ENCODE measurements at regions not wholly inside any gene's neighbourhood (a gene's known extent, or its start where the extent isn't known, plus 50 kb on each side); places are given as distances from the start of the nearest gene placed in this dataset.

DNA sequence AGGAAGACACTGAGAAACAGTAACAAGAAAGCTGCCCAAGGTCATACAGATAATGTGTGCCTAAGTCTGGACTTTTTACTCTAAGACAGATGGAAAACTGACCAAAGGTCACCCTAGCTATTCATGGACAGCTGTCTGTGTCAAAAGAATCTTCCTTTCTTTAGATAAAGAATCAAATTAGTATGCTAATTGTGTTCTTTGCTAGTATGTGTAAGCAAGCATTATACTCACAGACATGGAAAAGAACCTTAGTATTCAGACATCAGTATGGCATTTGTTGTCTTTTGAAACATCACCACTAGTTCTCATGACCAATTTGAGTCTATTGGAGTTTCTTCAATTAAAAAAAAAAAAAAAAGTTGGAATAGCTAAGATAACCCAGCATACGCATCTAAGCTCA lies 91.8 kb upstream of the SOX2 start:
- H3K4me3 ChIP-seq (ENCODE audit: low read length), result no peak overlapping the region
- H2AFZ ChIP-seq (ENCODE audit: low read depth, low read length), result no peak overlapping the region
- H3K9me3 ChIP-seq (ENCODE audit: insufficient read depth, low read length), result no peaks in the 10 kb centered on the region
- TF ChIP-seq EZH2phosphoT487 (IDR thresholded peaks at IDR 0.05; ENCODE audit: low read depth), result no peak
- TF ChIP-seq, protein P1, sequence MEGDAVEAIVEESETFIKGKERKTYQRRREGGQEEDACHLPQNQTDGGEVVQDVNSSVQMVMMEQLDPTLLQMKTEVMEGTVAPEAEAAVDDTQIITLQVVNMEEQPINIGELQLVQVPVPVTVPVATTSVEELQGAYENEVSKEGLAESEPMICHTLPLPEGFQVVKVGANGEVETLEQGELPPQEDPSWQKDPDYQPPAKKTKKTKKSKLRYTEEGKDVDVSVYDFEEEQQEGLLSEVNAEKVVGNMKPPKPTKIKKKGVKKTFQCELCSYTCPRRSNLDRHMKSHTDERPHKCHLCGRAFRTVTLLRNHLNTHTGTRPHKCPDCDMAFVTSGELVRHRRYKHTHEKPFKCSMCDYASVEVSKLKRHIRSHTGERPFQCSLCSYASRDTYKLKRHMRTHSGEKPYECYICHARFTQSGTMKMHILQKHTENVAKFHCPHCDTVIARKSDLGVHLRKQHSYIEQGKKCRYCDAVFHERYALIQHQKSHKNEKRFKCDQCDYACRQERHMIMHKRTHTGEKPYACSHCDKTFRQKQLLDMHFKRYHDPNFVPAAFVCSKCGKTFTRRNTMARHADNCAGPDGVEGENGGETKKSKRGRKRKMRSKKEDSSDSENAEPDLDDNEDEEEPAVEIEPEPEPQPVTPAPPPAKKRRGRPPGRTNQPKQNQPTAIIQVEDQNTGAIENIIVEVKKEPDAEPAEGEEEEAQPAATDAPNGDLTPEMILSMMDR (IDR thresholded peaks at IDR 0.05; ENCODE audit: low read depth, low read length), result no peak
- H3K36me3 ChIP-seq (replicated peaks; ENCODE audit: low read depth, low read length), result no peaks in the 10 kb centered on the region
- H4K20me1 ChIP-seq (ENCODE audit: insufficient read depth, low read length), result no peaks in the 10 kb centered on the region
- no peak overlapping the region for H3K4me2 ChIP-seq (ENCODE audit: low read length)
- H3K27me3 ChIP-seq (ENCODE audit: low read depth, low read length), result peaks cover 6% of the 10 kb centered on the region; the same call in 1 of the 2 replicates
- H3K79me2 ChIP-seq (ENCODE audit: low read length), result no peaks in the 10 kb centered on the region
- H3K4me1 ChIP-seq (ENCODE audit: low read length), result peaks cover 4% of the 10 kb centered on the region; the same call in 1 of the 2 replicates
- no peak overlapping the region for H3K27ac ChIP-seq (ENCODE audit: low read length)
- no peak overlapping the region for H3K9ac ChIP-seq (ENCODE audit: low read length)

DNA sequence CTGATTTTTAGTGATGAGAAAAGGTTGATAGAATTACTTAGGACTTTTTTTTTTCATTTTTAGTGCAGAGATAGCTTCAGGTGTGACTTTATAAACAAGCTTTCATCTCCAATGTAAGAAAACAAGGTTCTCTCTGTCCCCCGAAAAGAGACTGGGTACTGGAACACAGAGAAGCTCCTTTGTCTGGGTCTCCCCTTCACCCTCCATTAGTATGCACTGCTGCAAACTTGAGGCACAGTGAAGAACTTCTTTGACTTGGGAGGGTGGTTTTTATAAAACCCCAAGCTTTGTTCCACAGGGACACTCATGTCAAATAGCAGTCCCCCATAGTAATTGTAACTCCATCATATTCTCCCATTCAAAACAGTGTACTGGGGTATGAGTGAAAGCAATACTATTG lies 93.5 kb upstream of the SOX2 start:
- Histone ChIP-seq H3K27ac (ENCODE audit: low read length) (no peak overlapping the region), H3K4me1 (ENCODE audit: low read length) (peaks cover 4% of the 10 kb centered on the region; the same call in 1 of the 2 replicates), H3K4me2 (ENCODE audit: low read length) (no peak overlapping the region), H4K20me1 (ENCODE audit: insufficient read depth, low read length) (no peaks in the 10 kb centered on the region), H3K79me2 (ENCODE audit: low read length) (no peaks in the 10 kb centered on the region), H3K4me3 (ENCODE audit: low read length) (no peak overlapping the region), H3K27me3 (ENCODE audit: low read depth, low read length) (no peaks in the 10 kb centered on the region; the same call in 1 of the 2 replicates), H3K9ac (ENCODE audit: low read length) (no peak overlapping the region), H3K9me3 (ENCODE audit: insufficient read depth, low read length) (no peaks in the 10 kb centered on the region), H3K36me3 (replicated peaks; ENCODE audit: low read depth, low read length) (no peaks in the 10 kb centered on the region), H2AFZ (ENCODE audit: low read depth, low read length) (no peak overlapping the region)
- no peak for TF ChIP-seq EZH2phosphoT487 (IDR thresholded peaks at IDR 0.05; ENCODE audit: low read depth)
- TF ChIP-seq, protein P1 (IDR thresholded peaks at IDR 0.05; ENCODE audit: low read depth, low read length), result no peak

GRCh38 chr3:181616088-181617070 lies 95.3 kb upstream of the SOX2 start:
- no peaks in the 10 kb centered on the region for H3K36me3 ChIP-seq (replicated peaks; ENCODE audit: low read depth, low read length)
- no peak overlapping the region for H3K4me2 ChIP-seq (ENCODE audit: low read length)
- no peaks in the 10 kb centered on the region; the same call in 1 of the 2 replicates for H3K27me3 ChIP-seq (ENCODE audit: low read depth, low read length)
- no peak overlapping the region for H3K4me3 ChIP-seq (ENCODE audit: low read length)
- no peak overlapping the region for H3K27ac ChIP-seq (ENCODE audit: low read length)
- H4K20me1 ChIP-seq (ENCODE audit: insufficient read depth, low read length), result no peaks in the 10 kb centered on the region
- H2AFZ ChIP-seq (ENCODE audit: low read depth, low read length), result no peak overlapping the region
- no peaks in the 10 kb centered on the region for H3K4me1 ChIP-seq (ENCODE audit: low read length)
- no peak overlapping the region for H3K9ac ChIP-seq (ENCODE audit: low read length)
- no peaks in the 10 kb centered on the region for H3K9me3 ChIP-seq (ENCODE audit: insufficient read depth, low read length)
- H3K79me2 ChIP-seq (ENCODE audit: low read length), result no peaks in the 10 kb centered on the region
- TF ChIP-seq EZH2phosphoT487 (IDR thresholded peaks at IDR 0.05; ENCODE audit: low read depth), result no peak
- TF ChIP-seq, protein P1 (IDR thresholded peaks at IDR 0.05; ENCODE audit: low read depth, low read length), result no peak

GRCh38 chr3:181615666-181616065 lies 96.1 kb upstream of the SOX2 start:
- no peaks in the 10 kb centered on the region; the same call in 1 of the 2 replicates for H3K27me3 ChIP-seq (ENCODE audit: low read depth, low read length)
- TF ChIP-seq EZH2phosphoT487 (IDR thresholded peaks at IDR 0.05; ENCODE audit: low read depth), result no peak
- TF ChIP-seq, protein P1 (IDR thresholded peaks at IDR 0.05; ENCODE audit: low read depth, low read length), result no peak
- no peaks in the 10 kb centered on the region for H3K9me3 ChIP-seq (ENCODE audit: insufficient read depth, low read length)
- no peaks in the 10 kb centered on the region for H4K20me1 ChIP-seq (ENCODE audit: insufficient read depth, low read length)
- H3K4me1 ChIP-seq (ENCODE audit: low read length), result no peaks in the 10 kb centered on the region
- no peaks in the 10 kb centered on the region for H3K36me3 ChIP-seq (replicated peaks; ENCODE audit: low read depth, low read length)
- H3K9ac ChIP-seq (ENCODE audit: low read length), result no peak overlapping the region
- H3K79me2 ChIP-seq (ENCODE audit: low read length), result no peaks in the 10 kb centered on the region
- no peak overlapping the region for H3K4me2 ChIP-seq (ENCODE audit: low read length)
- H3K27ac ChIP-seq (ENCODE audit: low read length), result no peak overlapping the region
- H2AFZ ChIP-seq (ENCODE audit: low read depth, low read length), result no peak overlapping the region
- H3K4me3 ChIP-seq (ENCODE audit: low read length), result no peak overlapping the region

Measured in OCI-LY3 (cell line).